ENCODE measurements at regions not wholly inside any gene's neighbourhood (a gene's known extent, or its start where the extent isn't known, plus 50 kb on each side); places are given as distances from the start of the nearest gene placed in this dataset.

DNA sequence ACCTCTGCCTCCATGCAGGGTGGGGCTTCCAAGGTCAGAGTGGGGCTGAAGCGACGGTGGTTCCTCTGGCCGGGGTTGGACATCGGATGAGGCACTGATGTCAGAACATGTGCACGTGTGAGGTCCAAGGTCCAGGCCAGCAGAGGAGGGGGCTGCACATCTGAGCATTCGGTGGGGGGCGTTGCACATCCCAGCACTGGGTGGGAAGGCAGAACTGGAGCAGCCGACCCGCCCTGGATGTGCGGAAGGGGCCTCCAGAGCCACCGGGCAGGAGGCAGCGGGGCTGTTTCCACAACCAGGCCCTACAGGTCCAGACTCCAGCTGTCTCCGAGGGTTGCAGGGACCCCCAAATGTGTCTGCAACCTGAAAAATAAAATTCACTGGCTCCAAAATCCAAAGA, 271.0 kb downstream of the CTTN start:
- DNase-seq: no peak
- Histone ChIP-seq H3K14ac (ENCODE audit: insufficient read depth, low read length) (no peak overlapping the region; the same call in 1 of the 2 replicates), H3K9ac (ENCODE audit: extremely low read depth, insufficient read length, low read length) (no peak overlapping the region), H2BK15ac (ENCODE audit: low read depth, low read length) (no peak overlapping the region), H3K4ac (ENCODE audit: low read depth, low read length) (no peak overlapping the region), H2BK20ac (ENCODE audit: low read depth, low read length, poor library complexity, severe bottlenecking) (no peak overlapping the region), H2BK12ac (ENCODE audit: insufficient read length, low read depth, low read length) (no peak overlapping the region), H3K79me2 (ENCODE audit: insufficient read depth, low read length) (no peaks in the 10 kb centered on the region), H3K4me1 (ENCODE audit: insufficient read depth, low read length) (peaks cover 3% of the 10 kb centered on the region; the same call in 1 of the 2 replicates), H4K20me1 (ENCODE audit: control insufficient read depth, insufficient read depth, insufficient read length) (no peaks in the 10 kb centered on the region), H3K27me3 (ENCODE audit: insufficient read depth, low read length) (no peaks in the 10 kb centered on the region), H3K56ac (ENCODE audit: insufficient read length, low read depth, low read length) (no peak overlapping the region), H2BK5ac (ENCODE audit: insufficient read length, low read length) (no peak overlapping the region), H3K4me2 (ENCODE audit: insufficient read depth, insufficient read length, low read length) (no peak overlapping the region), H3K27ac (ENCODE audit: insufficient read length, low read depth, low read length) (no peak overlapping the region), H2BK120ac (ENCODE audit: low read depth, low read length, poor library complexity, severe bottlenecking) (no peak overlapping the region), H3K18ac (ENCODE audit: insufficient read length, low read depth, low read length) (no peak overlapping the region), H4K8ac (replicated peaks; ENCODE audit: insufficient read length, low read depth, low read length) (no peak overlapping the region), H3K9me3 (ENCODE audit: control insufficient read depth, low read depth, low read length) (no peaks in the 10 kb centered on the region), H3K23ac (ENCODE audit: insufficient read length, low read depth, low read length) (no peak overlapping the region), H4K5ac (ENCODE audit: insufficient read length, low read depth, low read length) (no peak overlapping the region), H3T11ph (ENCODE audit: low read length) (no peak overlapping the region), H3K23me2 (ENCODE audit: insufficient read length, low read depth, low read length, poor library complexity, severe bottlenecking) (no peaks in the 10 kb centered on the region), H3K79me1 (ENCODE audit: insufficient read depth, low read depth, low read length, poor library complexity, severe bottlenecking) (no peaks in the 10 kb centered on the region), H2AFZ (ENCODE audit: low read length) (no peak overlapping the region), H2AK5ac (ENCODE audit: insufficient read length, low read length) (no peak overlapping the region), H4K91ac (ENCODE audit: insufficient read length, low read depth, low read length) (no peak overlapping the region)
- H3K4me1 Mint-ChIP-seq: peaks cover 27 to 35% of the 10 kb centered on the region in 2 experiments
- WGBS (ENCODE audit: extremely low coverage, insufficient read length, low lambda C conversion rate): no CpG with 5 or more reads among the region's 13 CpGs
- H3K9me3 Mint-ChIP-seq: no peaks in the 10 kb centered on the region
- 0 out of 7 replicates have a peak overlapping the region, but pooled peaks of 1 of the 3 experiments have one; percentile 65 for H3K27ac Mint-ChIP-seq
- peaks cover 2% of the 10 kb centered on the region for H3K27me3 Mint-ChIP-seq (ENCODE audit: low read depth)
- H3K4me3 Mint-ChIP-seq: no peak overlapping the region
- TF ChIP-seq, protein P1, sequence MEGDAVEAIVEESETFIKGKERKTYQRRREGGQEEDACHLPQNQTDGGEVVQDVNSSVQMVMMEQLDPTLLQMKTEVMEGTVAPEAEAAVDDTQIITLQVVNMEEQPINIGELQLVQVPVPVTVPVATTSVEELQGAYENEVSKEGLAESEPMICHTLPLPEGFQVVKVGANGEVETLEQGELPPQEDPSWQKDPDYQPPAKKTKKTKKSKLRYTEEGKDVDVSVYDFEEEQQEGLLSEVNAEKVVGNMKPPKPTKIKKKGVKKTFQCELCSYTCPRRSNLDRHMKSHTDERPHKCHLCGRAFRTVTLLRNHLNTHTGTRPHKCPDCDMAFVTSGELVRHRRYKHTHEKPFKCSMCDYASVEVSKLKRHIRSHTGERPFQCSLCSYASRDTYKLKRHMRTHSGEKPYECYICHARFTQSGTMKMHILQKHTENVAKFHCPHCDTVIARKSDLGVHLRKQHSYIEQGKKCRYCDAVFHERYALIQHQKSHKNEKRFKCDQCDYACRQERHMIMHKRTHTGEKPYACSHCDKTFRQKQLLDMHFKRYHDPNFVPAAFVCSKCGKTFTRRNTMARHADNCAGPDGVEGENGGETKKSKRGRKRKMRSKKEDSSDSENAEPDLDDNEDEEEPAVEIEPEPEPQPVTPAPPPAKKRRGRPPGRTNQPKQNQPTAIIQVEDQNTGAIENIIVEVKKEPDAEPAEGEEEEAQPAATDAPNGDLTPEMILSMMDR (conservative IDR thresholded peaks at IDR 0.05): no peak
- peaks cover 0 to 8% (median 4%) of the 10 kb centered on the region in 3 experiments; a peak in 2 of 7 replicates for H3K36me3 Mint-ChIP-seq (ENCODE audit: insufficient read depth in 1 of 3, low read depth in 3 of 3)
